Esophagus squamous epithelium (tissue), 5 donors: ENCODE measurements at regions not wholly inside any gene's neighbourhood (a gene's known extent, or its start where the extent isn't known, plus 50 kb on each side); places are given as distances from the start of the nearest gene placed in this dataset.

Experiments used
- DNase-seq: peaks from one replicate; lab custom pipeline; 2025; lab: John Stamatoyannopoulos, UW
- H3K27ac ChIP-seq, 4 donors: fragments of 200-600 bp; sonication (generic); one replicate each; pipeline ENCODE4 v1.5.1; 2016 to 2019; ENCODE audit warnings: mild to moderate bottlenecking in 1 of 4
- H3K27me3 ChIP-seq, 4 donors: fragments of 200-600 bp; sonication (generic); 1 replicate in 3 of 4; 2 replicates in 1 of 4; pipeline versions ENCODE4 v1.5.1 to v1.6.0; 2017 to 2021; ENCODE audit warnings: antibody characterized with exemption in 1 of 4
- H3K36me3 ChIP-seq, 3 donors: fragments of 200-600 bp; sonication (generic); one replicate each; pipeline ENCODE4 v1.5.1; 2016 to 2019
- H3K4me1 ChIP-seq, 3 donors: fragments of 200-600 bp; sonication (generic); one replicate each; pipeline ENCODE4 v1.5.1; 2017 to 2019
- H3K4me3 ChIP-seq, 4 donors: fragments of 200-600 bp; sonication (generic); 1 replicate in 3 of 4; 2 replicates in 1 of 4; pipeline ENCODE4 v1.5.1; 2016 to 2019; ENCODE audit warnings: mild to moderate bottlenecking in 2 of 4, moderate library complexity in 1 of 4
- H3K9me3 ChIP-seq, 3 donors: fragments of 200-600 bp; sonication (generic); one replicate each; pipeline ENCODE4 v1.5.1; 2016 to 2019
- POLR2A ChIP-seq, 4 donors: fragments of 450-650 bp; IDR thresholded peaks; one replicate each; pipeline ENCODE4 v1.6.1; 2017; ENCODE audit warnings: antibody characterized with exemption in 4 of 4, mild to moderate bottlenecking in 4 of 4, moderate library complexity in 3 of 4
- WGBS, 2 donors: methylation state at CpG; one replicate each; pipeline ENCODE4 v1.1.5; 2018; 5-methylcytosine and 5-hydroxymethylcytosine counted together
- intact Hi-C: fragments of 100-400 bp; cut with DNase I; formaldehyde crosslinking; loops from one replicate; pipeline ENCODE4 v1.15.0; 2022
- TF ChIP-seq, protein P1 (sequence below), 6 experiments: fragments of 450-650 bp in 4 of 6; fragments of 200-600 bp in 2 of 6; sonication (generic) in 2 of 6; IDR thresholded peaks; one replicate each; pipeline ENCODE4 v1.5.1; 2016 to 2019; ENCODE audit warnings: antibody characterized with exemption in 6 of 6, mild to moderate bottlenecking in 4 of 6, moderate library complexity in 4 of 6
- donor health status: DM: yes; HTN: yes; CAD: no.

DNA sequence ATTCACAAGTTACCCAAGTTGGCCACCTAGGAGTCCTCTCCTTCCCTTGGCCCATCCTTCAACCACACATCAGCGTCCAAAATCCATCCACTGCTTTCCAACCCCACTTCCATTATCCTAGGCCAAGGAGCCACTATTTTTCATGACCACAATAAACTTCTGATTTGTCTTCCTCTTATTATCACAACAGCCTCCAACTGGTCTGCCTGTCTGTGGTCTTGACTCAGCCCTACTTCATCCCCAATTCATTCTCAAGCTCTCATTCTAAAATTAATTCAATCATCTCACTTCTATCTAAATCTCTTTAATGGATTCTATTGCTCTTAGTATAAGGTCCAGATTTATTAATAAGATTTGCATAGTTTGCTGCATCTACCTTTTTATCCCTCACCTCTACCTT, 189.0 kb upstream of the PRDM1 start:
- Histone ChIP-seq H3K27ac (no peak overlapping the region), H3K4me3 (no peak overlapping the region), H3K36me3 (no peaks in the 10 kb centered on the region), H3K4me1 (no peaks in the 10 kb centered on the region), H3K27me3 (no peaks in the 10 kb centered on the region), H3K9me3 (no peaks in the 10 kb centered on the region)
- WGBS, 2 donors, result 79 to 100% methylated on average over 1 of the region's 1 CpG
- DNase-seq, result no peak
- TF ChIP-seq POLR2A (IDR thresholded peaks at IDR 0.05), result no peak
- TF ChIP-seq, protein P1, sequence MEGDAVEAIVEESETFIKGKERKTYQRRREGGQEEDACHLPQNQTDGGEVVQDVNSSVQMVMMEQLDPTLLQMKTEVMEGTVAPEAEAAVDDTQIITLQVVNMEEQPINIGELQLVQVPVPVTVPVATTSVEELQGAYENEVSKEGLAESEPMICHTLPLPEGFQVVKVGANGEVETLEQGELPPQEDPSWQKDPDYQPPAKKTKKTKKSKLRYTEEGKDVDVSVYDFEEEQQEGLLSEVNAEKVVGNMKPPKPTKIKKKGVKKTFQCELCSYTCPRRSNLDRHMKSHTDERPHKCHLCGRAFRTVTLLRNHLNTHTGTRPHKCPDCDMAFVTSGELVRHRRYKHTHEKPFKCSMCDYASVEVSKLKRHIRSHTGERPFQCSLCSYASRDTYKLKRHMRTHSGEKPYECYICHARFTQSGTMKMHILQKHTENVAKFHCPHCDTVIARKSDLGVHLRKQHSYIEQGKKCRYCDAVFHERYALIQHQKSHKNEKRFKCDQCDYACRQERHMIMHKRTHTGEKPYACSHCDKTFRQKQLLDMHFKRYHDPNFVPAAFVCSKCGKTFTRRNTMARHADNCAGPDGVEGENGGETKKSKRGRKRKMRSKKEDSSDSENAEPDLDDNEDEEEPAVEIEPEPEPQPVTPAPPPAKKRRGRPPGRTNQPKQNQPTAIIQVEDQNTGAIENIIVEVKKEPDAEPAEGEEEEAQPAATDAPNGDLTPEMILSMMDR (IDR thresholded peaks at IDR 0.05), result no peak
- intact Hi-C loops, result no loop called here

- Histone ChIP-seq H3K27ac (no peak overlapping the region), H3K4me1 (no peaks in the 10 kb centered on the region), H3K36me3 (no peaks in the 10 kb centered on the region), H3K27me3 (no peaks in the 10 kb centered on the region), H3K4me3 (no peak overlapping the region), H3K9me3 (no peaks in the 10 kb centered on the region)
- intact Hi-C loops, result no loop called here
- 43 to 53% methylated on average over 3 of the region's 3 CpGs for WGBS, 2 donors
- no peak for DNase-seq
- TF ChIP-seq, protein P1 (IDR thresholded peaks at IDR 0.05), result no peak
- TF ChIP-seq POLR2A (IDR thresholded peaks at IDR 0.05), result no peak
Observed at GRCh38 chr6:105896821-105897095, 189.4 kb upstream of the PRDM1 start.

- Histone ChIP-seq H3K4me3 (no peak overlapping the region), H3K27ac (no peak overlapping the region), H3K27me3 (no peaks in the 10 kb centered on the region), H3K36me3 (no peaks in the 10 kb centered on the region), H3K4me1 (no peaks in the 10 kb centered on the region), H3K9me3 (no peaks in the 10 kb centered on the region)
- TF ChIP-seq, protein P1 (IDR thresholded peaks at IDR 0.05), result no peak
- intact Hi-C loops, result no loop called here
- 66 to 72% methylated on average over 12 of the region's 12 CpGs for WGBS, 2 donors
- no peak for DNase-seq
Observed at GRCh38 chr6:105896052-105896820, 189.9 kb upstream of the PRDM1 start.

DNA sequence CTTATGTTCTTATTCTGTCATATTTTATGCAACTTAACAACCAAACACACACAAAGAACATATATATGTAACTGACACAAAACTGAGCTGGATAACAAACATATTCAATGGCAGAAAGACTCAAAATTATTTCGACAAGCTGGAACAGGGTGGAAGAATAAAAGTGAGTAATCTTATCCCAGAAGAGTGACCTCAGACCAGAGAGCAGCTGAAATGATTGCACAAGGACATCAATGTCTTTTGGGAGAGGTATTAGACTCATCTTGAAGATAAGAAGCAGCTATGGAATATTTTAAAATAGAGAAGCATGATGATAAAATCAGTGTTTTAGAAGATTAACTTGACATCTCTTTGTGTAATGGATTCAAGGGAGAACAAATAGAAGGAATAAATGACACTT, 191.6 kb upstream of the PRDM1 start:
- intact Hi-C loops, result no loop called here
- H3K27ac ChIP-seq, result no peak overlapping the region
- 64 to 79% methylated on average over 1 of the region's 1 CpG for WGBS, 2 donors
- no peaks in the 10 kb centered on the region for H3K27me3 ChIP-seq
- H3K36me3 ChIP-seq, result no peaks in the 10 kb centered on the region
- TF ChIP-seq POLR2A (IDR thresholded peaks at IDR 0.05), result no peak
- TF ChIP-seq, protein P1 (IDR thresholded peaks at IDR 0.05), result no peak
- H3K4me3 ChIP-seq, result no peak overlapping the region
- peaks cover 0 to 3% (median 0%) of the 10 kb centered on the region in 3 donors for H3K9me3 ChIP-seq
- no peaks in the 10 kb centered on the region for H3K4me1 ChIP-seq
- no peak for DNase-seq

DNA sequence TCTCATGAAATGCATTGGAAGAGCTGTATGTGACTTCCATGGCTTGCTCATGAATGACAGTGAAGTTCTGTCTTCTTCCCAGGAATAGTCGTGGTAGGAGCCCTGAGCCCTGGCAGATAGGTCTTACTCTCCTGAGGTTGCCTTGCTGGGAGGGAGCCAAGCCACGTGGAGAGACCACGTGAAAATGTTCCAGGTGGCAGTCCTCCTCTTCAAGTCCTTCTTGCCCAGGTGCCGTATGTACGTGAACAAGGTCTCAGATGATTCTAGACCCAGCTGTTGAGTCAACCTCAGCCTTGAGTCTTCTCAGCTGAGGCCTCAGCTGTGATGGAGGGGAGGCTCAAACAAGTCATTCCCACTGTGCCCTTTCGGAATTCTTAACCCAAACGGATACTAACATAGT, 192.4 kb upstream of the PRDM1 start:
- Histone ChIP-seq H3K36me3 (no peaks in the 10 kb centered on the region), H3K27ac (peak overlapping the region in 1 of 4 donors; percentile 39), H3K27me3 (no peaks in the 10 kb centered on the region), H3K9me3 (peaks cover 0 to 3% (median 0%) of the 10 kb centered on the region in 3 donors), H3K4me1 (no peaks in the 10 kb centered on the region), H3K4me3 (no peak overlapping the region)
- peak in 1 of 4 donors; percentile 9 for TF ChIP-seq POLR2A (IDR thresholded peaks at IDR 0.05)
- TF ChIP-seq, protein P1 (IDR thresholded peaks at IDR 0.05), result no peak
- intact Hi-C loops, result no loop called here
- 84 to 92% methylated on average over 2 to 6 of the region's 7 CpGs for WGBS, 2 donors
- DNase-seq, result no peak
